ENCODE measurements at regions not wholly inside any gene's neighbourhood (a gene's known extent, or its start where the extent isn't known, plus 50 kb on each side); places are given as distances from the start of the nearest gene placed in this dataset.

DNA sequence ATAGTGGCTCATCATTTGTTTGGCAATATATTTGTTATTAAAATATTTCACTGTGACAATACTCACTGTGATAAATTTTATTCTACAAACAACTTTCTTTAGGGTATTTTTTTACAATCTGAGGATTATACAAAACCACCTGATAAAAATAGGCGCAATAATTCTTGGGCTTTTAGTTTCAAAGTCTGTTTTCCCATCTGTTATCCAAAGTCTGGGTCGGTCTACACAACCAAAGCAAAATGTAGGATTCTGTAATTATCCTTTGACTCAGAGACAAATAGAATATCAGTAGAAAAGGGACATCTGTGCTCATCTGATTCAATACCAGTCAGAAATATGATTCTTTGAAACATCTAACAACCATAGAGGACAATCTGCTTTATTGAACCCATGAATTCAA lies 271.8 kb upstream of the AMIGO2 start:
- TF ChIP-seq, protein P1, sequence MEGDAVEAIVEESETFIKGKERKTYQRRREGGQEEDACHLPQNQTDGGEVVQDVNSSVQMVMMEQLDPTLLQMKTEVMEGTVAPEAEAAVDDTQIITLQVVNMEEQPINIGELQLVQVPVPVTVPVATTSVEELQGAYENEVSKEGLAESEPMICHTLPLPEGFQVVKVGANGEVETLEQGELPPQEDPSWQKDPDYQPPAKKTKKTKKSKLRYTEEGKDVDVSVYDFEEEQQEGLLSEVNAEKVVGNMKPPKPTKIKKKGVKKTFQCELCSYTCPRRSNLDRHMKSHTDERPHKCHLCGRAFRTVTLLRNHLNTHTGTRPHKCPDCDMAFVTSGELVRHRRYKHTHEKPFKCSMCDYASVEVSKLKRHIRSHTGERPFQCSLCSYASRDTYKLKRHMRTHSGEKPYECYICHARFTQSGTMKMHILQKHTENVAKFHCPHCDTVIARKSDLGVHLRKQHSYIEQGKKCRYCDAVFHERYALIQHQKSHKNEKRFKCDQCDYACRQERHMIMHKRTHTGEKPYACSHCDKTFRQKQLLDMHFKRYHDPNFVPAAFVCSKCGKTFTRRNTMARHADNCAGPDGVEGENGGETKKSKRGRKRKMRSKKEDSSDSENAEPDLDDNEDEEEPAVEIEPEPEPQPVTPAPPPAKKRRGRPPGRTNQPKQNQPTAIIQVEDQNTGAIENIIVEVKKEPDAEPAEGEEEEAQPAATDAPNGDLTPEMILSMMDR (IDR thresholded peaks at IDR 0.05), result no peak
- TF ChIP-seq POLR2A (IDR thresholded peaks at IDR 0.05), result no peak
